HCT116 (cell line): ENCODE measurements at regions not wholly inside any gene's neighbourhood (a gene's known extent, or its start where the extent isn't known, plus 50 kb on each side); places are given as distances from the start of the nearest gene placed in this dataset.

ENCODE experiments used
- ATAC-seq: fragments of 200-7000 bp; cut with Tn5 transposase; 2 replicates; pipeline ENCODE4 v1.9.1; 2020; ENCODE audit warnings: mild to moderate bottlenecking, moderate library complexity
- BruUV-seq: library from RNA; stranded (reverse); fragments of 400-500 nt; replicated peaks from 2 replicates; lab custom pipeline; 2021; lab: Mats Ljungman, UMichigan
- CTCF ChIA-PET: fragments of 300-600 bp; sonication (Branson Sonifier 250); formaldehyde crosslinking; loops from one replicate; lab custom pipeline; 2021; ENCODE audit warnings: antibody characterized with exemption; lab: Charles Lee
- POLR2A ChIA-PET: fragments of 300-600, 350-600 bp; sonication (Branson Sonifier 250); formaldehyde crosslinking; loops from one replicate; lab custom pipeline; 2021; ENCODE audit warnings: antibody characterized with exemption; lab: Charles Lee
- RAD21 ChIA-PET, 2 experiments: fragments of 300-600 bp; sonication (Branson Sonifier 250); formaldehyde crosslinking; loops; one replicate each; lab custom pipeline; 2023; ENCODE audit warnings: low total read pairs in 2 of 2; ENCODE audit not compliant: uncharacterized antibody in 2 of 2, unreplicated experiment in 2 of 2, low non-redundant PET in 1 of 2; lab: Charles Lee
- DNase-seq: peaks from one replicate; pipeline ENCODE4 v3.0.0-alpha.2; 2010; ENCODE audit warnings: low read depth, low spot score
- H2AFZ ChIP-seq: fragments of 200-600 bp; shearing (Covaris generic), sonication (generic); 2 replicates; pipeline ENCODE4 v1.6.1; 2017; ENCODE audit warnings: low read depth, mixed run types, mixed read lengths, antibody characterized with exemption, low read length; ENCODE audit not compliant: poor library complexity, severe bottlenecking
- H3K27ac ChIP-seq: 2 replicates; pipeline ENCODE4 v1.5.1; 2012; ENCODE audit warnings: low read depth, low read length
- H3K27me3 ChIP-seq: fragments of 200-600 bp; sonication (generic); 2 replicates; pipeline ENCODE4 v1.6.1; 2016; ENCODE audit warnings: mixed run types, low read length, mixed read lengths; ENCODE audit not compliant: insufficient read depth
- H3K36me3 ChIP-seq, 2 experiments: fragments of 200-500 bp in 1 of 2; fragments of 200-600 bp in 1 of 2; sonication (Bioruptor generic) in 1 of 2; sonication (generic) in 1 of 2; 2 replicates each; pipeline versions ENCODE4 v1.5.1 to v1.6.1; 2014 to 2016; ENCODE audit warnings: low read length in 2 of 2, inconsistent platforms in 1 of 2, mixed read lengths in 1 of 2, mixed run types in 1 of 2; ENCODE audit not compliant: insufficient read depth in 2 of 2, control insufficient read depth in 1 of 2
- H3K4me1 ChIP-seq, 2 experiments: fragments of 200-600 bp in 1 of 2; sonication (generic) in 1 of 2; 2 replicates each; pipeline versions ENCODE4 v1.5.1 to v1.6.1; 2012 to 2017; ENCODE audit warnings: low read length in 2 of 2, inconsistent platforms in 1 of 2, mild to moderate bottlenecking in 1 of 2, mixed read lengths in 1 of 2, mixed run types in 1 of 2, moderate library complexity in 1 of 2; ENCODE audit not compliant: insufficient read depth in 2 of 2, control insufficient read depth in 1 of 2
- H3K4me2 ChIP-seq: fragments of 200-600 bp; sonication (generic); 2 replicates; pipeline ENCODE4 v1.6.1; 2017; ENCODE audit warnings: mixed run types, low read length, mixed read lengths
- H3K4me3 ChIP-seq, 2 experiments: fragments of 200-600 bp in 1 of 2; sonication (generic) in 1 of 2; replicated peaks in 1 of 2; 2 replicates each; pipeline ENCODE4 v1.5.1; 2011 to 2016; ENCODE audit warnings: low read length in 2 of 2, control low read depth in 1 of 2, low read depth in 1 of 2, mild to moderate bottlenecking in 1 of 2, mixed read lengths in 1 of 2, mixed run types in 1 of 2
- H3K79me2 ChIP-seq: fragments of 200-600 bp; sonication (generic); 2 replicates; pipeline ENCODE4 v1.6.1; 2017; ENCODE audit warnings: mild to moderate bottlenecking, mixed run types, low read length, moderate library complexity, mixed read lengths; ENCODE audit not compliant: insufficient read depth
- H3K9ac ChIP-seq: fragments of 200-600 bp; sonication (generic); 2 replicates; pipeline ENCODE4 v1.6.1; 2016; ENCODE audit warnings: low read length, mixed read lengths
- H3K9me2 ChIP-seq: fragments of 200-600 bp; sonication (generic), shearing (Covaris generic); 2 replicates; pipeline ENCODE4 v1.6.1; 2017; ENCODE audit warnings: mixed run types, mild to moderate bottlenecking, moderate library complexity; ENCODE audit not compliant: insufficient read depth
- H3K9me3 ChIP-seq, 2 experiments: fragments of 200-500 bp in 1 of 2; fragments of 200-600 bp in 1 of 2; sonication (Bioruptor generic) in 1 of 2; sonication (generic) in 1 of 2; 2 replicates each; pipeline ENCODE4 v1.6.1; 2014 to 2017; ENCODE audit warnings: low read length in 2 of 2, mixed read lengths in 2 of 2, inconsistent platforms in 1 of 2, low read depth in 1 of 2, mild to moderate bottlenecking in 1 of 2, mixed run types in 1 of 2, moderate library complexity in 1 of 2; ENCODE audit not compliant: control insufficient read depth in 1 of 2, insufficient read depth in 1 of 2
- H4K20me1 ChIP-seq: fragments of 200-600 bp; sonication (generic), shearing (Covaris generic); 2 replicates; pipeline ENCODE4 v1.6.1; 2017; ENCODE audit warnings: mixed run types, mild to moderate bottlenecking, moderate library complexity; ENCODE audit not compliant: insufficient read depth
- ATF3 ChIP-seq: IDR thresholded peaks from 2 replicates; pipeline ENCODE4 v1.6.1; 2012
- CTCF ChIP-seq, 3 experiments: fragments of 200-600 bp in 1 of 3; sonication (generic) in 1 of 3; IDR thresholded peaks in 2 of 3; conservative IDR thresholded peaks in 1 of 3; 2 replicates each; pipeline ENCODE4 v1.5.1; 2012 to 2017; ENCODE audit warnings: low read depth in 2 of 3, low read length in 2 of 3, antibody characterized with exemption in 1 of 3, borderline replicate concordance in 1 of 3, control low read depth in 1 of 3, mild to moderate bottlenecking in 1 of 3, mixed read lengths in 1 of 3, mixed run types in 1 of 3, moderate library complexity in 1 of 3; ENCODE audit not compliant: insufficient read depth in 1 of 3
- EGR1 ChIP-seq: IDR thresholded peaks from 2 replicates; pipeline ENCODE4 v1.6.1; 2012; ENCODE audit warnings: low read depth
- EZH2 ChIP-seq: fragments of 200-600 bp; sonication (generic); IDR thresholded peaks from 2 replicates; pipeline ENCODE4 v1.6.1; 2017; ENCODE audit warnings: antibody characterized with exemption, mixed run types
- EZH2phosphoT487 ChIP-seq: fragments of 200-600 bp; IDR thresholded peaks from 2 replicates; pipeline ENCODE4 v1.6.1; 2018; ENCODE audit warnings: antibody characterized with exemption, borderline replicate concordance
- FOSL1 ChIP-seq: IDR thresholded peaks from 2 replicates; pipeline ENCODE4 v1.6.1; 2012; ENCODE audit warnings: low read depth
- POLR2AphosphoS5 ChIP-seq: IDR thresholded peaks from 2 replicates; pipeline ENCODE4 v1.6.1; 2011; ENCODE audit warnings: mild to moderate bottlenecking, low read depth, low read length, moderate library complexity
- RAD21 ChIP-seq: IDR thresholded peaks from 2 replicates; pipeline ENCODE4 v1.6.1; 2012; ENCODE audit warnings: low read depth, mild to moderate bottlenecking
- SIN3A ChIP-seq: IDR thresholded peaks from 2 replicates; pipeline ENCODE4 v1.6.1; 2012; ENCODE audit warnings: low read depth
- TCF7L2 ChIP-seq: IDR thresholded peaks from 2 replicates; pipeline ENCODE4 v1.7.0; 2011; ENCODE audit warnings: borderline replicate concordance, inconsistent platforms; ENCODE audit not compliant: insufficient read depth, insufficient read length; ENCODE audit errors: extremely low read depth
- ZBTB33 ChIP-seq: IDR thresholded peaks from 2 replicates; pipeline ENCODE4 v1.6.1; 2011; ENCODE audit warnings: mild to moderate bottlenecking, low read length, moderate library complexity; ENCODE audit not compliant: insufficient replicate concordance; ENCODE audit errors: extremely low read depth
- ZFX ChIP-seq: fragments of 450-650 bp; IDR thresholded peaks from 2 replicates; pipeline ENCODE4 v1.6.1; 2017
- ZNF274 ChIP-seq: fragments of 200-500 bp; sonication (Bioruptor generic); IDR thresholded peaks from 2 replicates; pipeline ENCODE4 v1.6.1; 2014; ENCODE audit warnings: mild to moderate bottlenecking, low read depth, low read length, inconsistent platforms
- intact Hi-C: fragments of 100-400 bp; cut with micrococcal nuclease; formaldehyde crosslinking; loops from 2 replicates; pipeline ENCODE4 v1.10.0; 2022

- H3K27ac ChIP-seq, result no peak overlapping the region
- H3K36me3 ChIP-seq, result no peaks in the 10 kb centered on the region
- ChIA-PET RAD21 (no interaction called here), CTCF (no interaction called here), POLR2A (no interaction called here)
- H3K4me1 ChIP-seq, result no peaks in the 10 kb centered on the region
- DNase-seq, result no peak
- no peaks in the 10 kb centered on the region for H4K20me1 ChIP-seq
- TF ChIP-seq EZH2phosphoT487, result no peak
- no peak for TF ChIP-seq RAD21
- TF ChIP-seq FOSL1, result no peak
- no peak for TF ChIP-seq ZFX
- no peak for TF ChIP-seq CTCF (IDR thresholded peaks at IDR 0.05 in 2 of 3, conservative IDR thresholded peaks at IDR 0.05 in 1 of 3; ENCODE audit: borderline replicate concordance in 1 of 3, insufficient read depth in 1 of 3, low read depth in 2 of 3, low read length in 2 of 3)
- no peak for TF ChIP-seq ZBTB33
- no peak for TF ChIP-seq TCF7L2
- TF ChIP-seq ATF3, result no peak
- no peak for TF ChIP-seq ZNF274
- TF ChIP-seq POLR2AphosphoS5, result no peak
- no peak for TF ChIP-seq SIN3A
- no peak for TF ChIP-seq EGR1
- no peak for TF ChIP-seq EZH2
- intact Hi-C loops, result no loop called here
- no peak overlapping the region for H3K4me2 ChIP-seq
- H3K9me2 ChIP-seq, result no peaks in the 10 kb centered on the region
- H3K9me3 ChIP-seq, result no peaks in the 10 kb centered on the region
- ATAC-seq, result no peak
- no TSS peak for BruUV-seq
- H2AFZ ChIP-seq, result no peak overlapping the region
- H3K27me3 ChIP-seq, result no peaks in the 10 kb centered on the region
- no peaks in the 10 kb centered on the region for H3K79me2 ChIP-seq
- H3K4me3 ChIP-seq, result no peak overlapping the region
- H3K9ac ChIP-seq, result no peak overlapping the region
These were observed 125.9 kb upstream of the KLHL4 start for GRCh38 chrX:87391742-87392141.
